ENCODE measurements at regions not wholly inside any gene's neighbourhood (a gene's known extent, or its start where the extent isn't known, plus 50 kb on each side); places are given as distances from the start of the nearest gene placed in this dataset.
A peak's percentile ranks its signal among the peaks of the same experiment; 100 is the strongest.

GRCh38 chr13:33686772-33687480, 131.0 kb upstream of the RFC3 start:
- H3K4me1 ChIP-seq (replicated peaks in 1 of 2): peaks cover 0 to 7% of the 10 kb centered on the region in 2 donors
- ATAC-seq (replicated peaks in 6 of 8): no peak
- 46 to 100% (median 63%) methylated on average over 1 to 7 of the region's 7 CpGs; no CpG with 5 or more reads in 2 of the 10 experiments for WGBS, 10 experiments
- in situ Hi-C loops (cut with MboI; ENCODE audit: low pct_unique_long_range_greater_than_20kb in 2 of 9, low sequenced_read_pairs in 9 of 9, unreplicated experiment in 9 of 9): no loop called here
- no peak overlapping the region for H3K27ac ChIP-seq
- no peak overlapping the region for H3K4me3 ChIP-seq

GRCh38 chr13:33690354-33690753, 127.6 kb upstream of the RFC3 start:
- ATAC-seq (replicated peaks in 6 of 8): peak in 3 of 8 experiments; percentile 47 to 77 (median 61)
- H3K4me1 ChIP-seq (replicated peaks in 1 of 2): peaks cover 0 to 7% of the 10 kb centered on the region in 2 donors
- 50 to 100% (median 83%) methylated on average over 1 to 7 of the region's 10 CpGs; no CpG with 5 or more reads in 3 of the 10 experiments for WGBS, 10 experiments
- no peak overlapping the region for H3K4me3 ChIP-seq
- peak overlapping the region in 1 of 2 donors; percentile 23 for H3K27ac ChIP-seq
- in situ Hi-C loops (cut with MboI; ENCODE audit: low pct_unique_long_range_greater_than_20kb in 2 of 9, low sequenced_read_pairs in 9 of 9, unreplicated experiment in 9 of 9): no loop called here

GRCh38 chr13:33691980-33692379, 126.0 kb upstream of the RFC3 start:
- Histone ChIP-seq H3K27ac (no peak overlapping the region), H3K4me1 (replicated peaks in 1 of 2) (peaks cover 0 to 7% of the 10 kb centered on the region in 2 donors), H3K4me3 (no peak overlapping the region)
- WGBS, 10 experiments: 67 to 100% (median 88%) methylated on average over 2 to 11 of the region's 11 CpGs; no CpG with 5 or more reads in 1 of the 10 experiments
- in situ Hi-C loops (cut with MboI; ENCODE audit: low pct_unique_long_range_greater_than_20kb in 2 of 9, low sequenced_read_pairs in 9 of 9, unreplicated experiment in 9 of 9): no loop called here
- no peak for ATAC-seq (replicated peaks in 6 of 8)

- no peak for ATAC-seq (replicated peaks in 6 of 8)
- Histone ChIP-seq H3K27ac (no peak overlapping the region), H3K4me3 (no peak overlapping the region), H3K4me1 (replicated peaks in 1 of 2) (peaks cover 0 to 7% of the 10 kb centered on the region in 2 donors)
- in situ Hi-C loops (cut with MboI; ENCODE audit: low pct_unique_long_range_greater_than_20kb in 2 of 9, low sequenced_read_pairs in 9 of 9, unreplicated experiment in 9 of 9): no loop called here
- WGBS, 10 experiments: 33 to 100% (median 73%) methylated on average over 1 to 2 of the region's 2 CpGs; no CpG with 5 or more reads in 2 of the 10 experiments
Measured at GRCh38 chr13:33692531-33692930, 125.4 kb upstream of the RFC3 start.

GRCh38 chr13:33694546-33694945, 123.4 kb upstream of the RFC3 start:
- H3K4me3 ChIP-seq: no peak overlapping the region
- no peak for ATAC-seq (replicated peaks in 6 of 8)
- peaks cover 0 to 7% of the 10 kb centered on the region in 2 donors for H3K4me1 ChIP-seq (replicated peaks in 1 of 2)

GRCh38 chr13:33696530-33696929, 121.4 kb upstream of the RFC3 start:
- ATAC-seq (replicated peaks in 6 of 8): no peak
- in situ Hi-C loops (cut with MboI; ENCODE audit: low pct_unique_long_range_greater_than_20kb in 2 of 9, low sequenced_read_pairs in 9 of 9, unreplicated experiment in 9 of 9): no loop called here
- WGBS, 10 experiments: 57 to 100% (median 83%) methylated on average over 1 of the region's 1 CpG; no CpG with 5 or more reads in 3 of the 10 experiments

More at GRCh38 chr13:33694546-33694945, 123.4 kb upstream of the RFC3 start:
- H3K27ac ChIP-seq: no peak overlapping the region
- in situ Hi-C loops (cut with MboI; ENCODE audit: low pct_unique_long_range_greater_than_20kb in 2 of 9, low sequenced_read_pairs in 9 of 9, unreplicated experiment in 9 of 9): no loop called here

GRCh38 chr13:33697926-33698325, 120.0 kb upstream of the RFC3 start:
- Histone ChIP-seq H3K4me3 (no peak overlapping the region), H3K4me1 (replicated peaks in 1 of 2) (no peaks in the 10 kb centered on the region), H3K27ac (no peak overlapping the region)
- in situ Hi-C loops (cut with MboI; ENCODE audit: low pct_unique_long_range_greater_than_20kb in 2 of 9, low sequenced_read_pairs in 9 of 9, unreplicated experiment in 9 of 9): no loop called here
- WGBS, 10 experiments: 11 to 100% (median 72%) methylated on average over 1 of the region's 1 CpG; no CpG with 5 or more reads in 2 of the 10 experiments
- ATAC-seq (replicated peaks in 6 of 8): no peak

More at GRCh38 chr13:33696530-33696929, 121.4 kb upstream of the RFC3 start:
- no peaks in the 10 kb centered on the region for H3K4me1 ChIP-seq (replicated peaks in 1 of 2)
- no peak overlapping the region for H3K27ac ChIP-seq
- no peak overlapping the region for H3K4me3 ChIP-seq

- in situ Hi-C loops (cut with MboI; ENCODE audit: low pct_unique_long_range_greater_than_20kb in 2 of 9, low sequenced_read_pairs in 9 of 9, unreplicated experiment in 9 of 9): loop anchor here in 1 of 9 experiments (25.0 kb wide), 1 partner anchor 145 kb away; no protein-coding TSS in a partner anchor
- no peaks in the 10 kb centered on the region for H3K4me1 ChIP-seq (replicated peaks in 1 of 2)
- no peak for ATAC-seq (replicated peaks in 6 of 8)
- 80 to 100% (median 87%) methylated on average over 1 to 3 of the region's 3 CpGs; no CpG with 5 or more reads in 3 of the 10 experiments for WGBS, 10 experiments
- no peak overlapping the region for H3K4me3 ChIP-seq
- H3K27ac ChIP-seq: no peak overlapping the region
Measured at GRCh38 chr13:33707449-33707848, 110.5 kb upstream of the RFC3 start.

- in situ Hi-C loops (cut with MboI; ENCODE audit: low pct_unique_long_range_greater_than_20kb in 2 of 9, low sequenced_read_pairs in 9 of 9, unreplicated experiment in 9 of 9): loop anchor here in 1 of 9 experiments (25.0 kb wide), 1 partner anchor 149 kb away; no protein-coding TSS in a partner anchor
- Histone ChIP-seq H3K4me3 (no peak overlapping the region), H3K27ac (no peak overlapping the region), H3K4me1 (replicated peaks in 1 of 2) (no peaks in the 10 kb centered on the region)
- ATAC-seq (replicated peaks in 6 of 8): no peak
- 44 to 78% (median 66%) methylated on average over 1 of the region's 1 CpG; no CpG with 5 or more reads in 4 of the 10 experiments for WGBS, 10 experiments
Measured at GRCh38 chr13:33710924-33711323, 107.0 kb upstream of the RFC3 start.

GRCh38 chr13:33711436-33711835, 106.5 kb upstream of the RFC3 start:
- no peaks in the 10 kb centered on the region for H3K4me1 ChIP-seq (replicated peaks in 1 of 2)
- WGBS, 10 experiments: 44 to 84% (median 66%) methylated on average over 2 to 3 of the region's 3 CpGs; no CpG with 5 or more reads in 1 of the 10 experiments
- H3K4me3 ChIP-seq: no peak overlapping the region
- no peak overlapping the region for H3K27ac ChIP-seq
- in situ Hi-C loops (cut with MboI; ENCODE audit: low pct_unique_long_range_greater_than_20kb in 2 of 9, low sequenced_read_pairs in 9 of 9, unreplicated experiment in 9 of 9): loop anchor here in 1 of 9 experiments (25.0 kb wide), 1 partner anchor 149 kb away; no protein-coding TSS in a partner anchor
- no peak for ATAC-seq (replicated peaks in 6 of 8)

- ATAC-seq (replicated peaks in 6 of 8): peak in 1 of 8 experiments; percentile 52
- no peak overlapping the region for H3K27ac ChIP-seq
- peaks cover 0 to 3% of the 10 kb centered on the region in 2 donors for H3K4me1 ChIP-seq (replicated peaks in 1 of 2)
- in situ Hi-C loops (cut with MboI; ENCODE audit: low pct_unique_long_range_greater_than_20kb in 2 of 9, low sequenced_read_pairs in 9 of 9, unreplicated experiment in 9 of 9): loop anchor here in 1 of 9 experiments (25.0 kb wide), 1 partner anchor 155 kb away; no protein-coding TSS in a partner anchor
- H3K4me3 ChIP-seq: no peak overlapping the region
Measured at GRCh38 chr13:33717775-33718174, 100.2 kb upstream of the RFC3 start.

- in situ Hi-C loops (cut with MboI; ENCODE audit: low pct_unique_long_range_greater_than_20kb in 2 of 9, low sequenced_read_pairs in 9 of 9, unreplicated experiment in 9 of 9): loop anchor here in 1 of 9 experiments (25.0 kb wide), 1 partner anchor 159 kb away; no protein-coding TSS in a partner anchor
- ATAC-seq (replicated peaks in 6 of 8): peak; percentile 23 to 84 (median 46)
- no peak overlapping the region for H3K4me3 ChIP-seq
- peaks cover 3 to 8% of the 10 kb centered on the region in 2 donors for H3K4me1 ChIP-seq (replicated peaks in 1 of 2)
- no peak overlapping the region for H3K27ac ChIP-seq
- 0 to 70% (median 25%) methylated on average over 1 of the region's 1 CpG; no CpG with 5 or more reads in 3 of the 10 experiments for WGBS, 10 experiments
Measured at GRCh38 chr13:33721724-33722123, 96.2 kb upstream of the RFC3 start.

GRCh38 chr13:33722216-33722915, 95.6 kb upstream of the RFC3 start:
- 8 to 100% (median 80%) methylated on average over 2 to 3 of the region's 3 CpGs; no CpG with 5 or more reads in 1 of the 10 experiments for WGBS, 10 experiments
- ATAC-seq (replicated peaks in 6 of 8): peak in 3 of 8 experiments; percentile 3 to 6 (median 4)
- Histone ChIP-seq H3K4me1 (replicated peaks in 1 of 2) (peaks cover 3 to 8% of the 10 kb centered on the region in 2 donors), H3K4me3 (no peak overlapping the region), H3K27ac (no peak overlapping the region)
- in situ Hi-C loops (cut with MboI; ENCODE audit: low pct_unique_long_range_greater_than_20kb in 2 of 9, low sequenced_read_pairs in 9 of 9, unreplicated experiment in 9 of 9): loop anchor here in 1 of 9 experiments (25.0 kb wide), 1 partner anchor 160 kb away; no protein-coding TSS in a partner anchor

Measured in motor neuron (in vitro differentiated cells).